WTC11 (cell line): ENCODE measurements at regions not wholly inside any gene's neighbourhood (a gene's known extent, or its start where the extent isn't known, plus 50 kb on each side); places are given as distances from the start of the nearest gene placed in this dataset.

Experiments used
- CTCF ChIP-seq: fragments of 200-600 bp; IDR thresholded peaks from 2 replicates; pipeline ENCODE4 v1.8.0; 2022; ENCODE audit warnings: antibody characterized with exemption
- ELF4 ChIP-seq: sonication (generic); formaldehyde crosslinking; IDR thresholded peaks from 2 replicates; pipeline ENCODE4 v1.8.1; 2022; ENCODE audit warnings: low read depth, mild to moderate bottlenecking, moderate library complexity, missing genetic modification reagents
- NR1H2 ChIP-seq: sonication (generic); formaldehyde crosslinking; IDR thresholded peaks from 2 replicates; pipeline ENCODE4 v1.9.0; 2021; ENCODE audit warnings: mild to moderate bottlenecking, moderate library complexity, missing genetic modification reagents
- ZNF317 ChIP-seq: sonication (generic); formaldehyde crosslinking; IDR thresholded peaks from 2 replicates; pipeline ENCODE4 v1.8.1; 2023; ENCODE audit warnings: low read depth, mild to moderate bottlenecking, moderate library complexity, missing genetic modification reagents, borderline replicate concordance

GRCh38 chr12:84422340-84422739 lies 490.3 kb downstream of the SLC6A15 start:
- TF ChIP-seq NR1H2 (CRISPR knock-in tag) = no peak
- TF ChIP-seq CTCF = no peak
- no peak for TF ChIP-seq ZNF317 (CRISPR knock-in tag)
- TF ChIP-seq ELF4 (CRISPR knock-in tag) = no peak
